DMS 273 (cell line): ENCODE measurements at regions not wholly inside any gene's neighbourhood (a gene's known extent, or its start where the extent isn't known, plus 50 kb on each side); places are given as distances from the start of the nearest gene placed in this dataset.

Source experiments
- DNase-seq: peaks from one replicate; lab custom pipeline; 2025; ENCODE audit not compliant: unreplicated experiment; lab: John Stamatoyannopoulos, UW

DNA sequence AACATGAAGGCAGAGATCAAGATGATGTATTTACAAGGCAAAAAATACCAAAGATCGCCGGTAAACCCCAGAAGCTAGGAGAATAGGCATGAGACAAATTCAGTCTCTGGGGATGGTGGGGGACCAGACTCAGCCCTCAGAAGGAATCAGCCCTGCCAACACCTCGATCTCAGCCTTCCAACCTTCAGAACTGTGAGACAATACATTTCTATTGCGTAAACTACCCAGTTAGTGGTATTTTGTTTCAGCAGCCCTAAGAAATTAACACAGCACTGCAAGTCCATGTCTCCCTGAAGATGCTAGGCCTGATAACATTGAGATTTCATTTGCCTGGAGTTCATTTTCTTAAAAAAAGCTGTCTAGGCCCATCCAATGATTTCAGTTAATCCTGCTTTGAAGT lies 622.5 kb downstream of the PTPRC start:
- no peak for DNase-seq

DNA sequence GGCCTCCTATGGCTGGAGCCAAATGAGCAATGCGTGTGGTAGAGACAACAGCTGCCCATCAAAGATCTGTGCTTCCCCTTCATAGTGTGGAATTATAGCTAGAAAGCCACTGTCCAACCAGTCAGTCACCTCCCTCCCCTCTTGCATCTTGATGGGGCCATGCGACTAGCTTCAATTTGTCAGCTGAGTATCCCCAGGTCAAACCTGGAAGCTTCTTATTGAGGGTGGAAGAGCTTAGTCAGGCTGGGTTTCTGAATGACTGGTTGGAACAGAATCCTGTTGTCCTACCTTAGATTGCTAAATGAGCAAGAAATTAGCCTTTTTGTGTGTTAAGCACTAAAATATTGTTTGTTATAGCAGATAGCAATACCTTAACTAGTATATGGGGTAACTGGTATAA lies 625.4 kb downstream of the PTPRC start:
- DNase-seq: no peak

DNA sequence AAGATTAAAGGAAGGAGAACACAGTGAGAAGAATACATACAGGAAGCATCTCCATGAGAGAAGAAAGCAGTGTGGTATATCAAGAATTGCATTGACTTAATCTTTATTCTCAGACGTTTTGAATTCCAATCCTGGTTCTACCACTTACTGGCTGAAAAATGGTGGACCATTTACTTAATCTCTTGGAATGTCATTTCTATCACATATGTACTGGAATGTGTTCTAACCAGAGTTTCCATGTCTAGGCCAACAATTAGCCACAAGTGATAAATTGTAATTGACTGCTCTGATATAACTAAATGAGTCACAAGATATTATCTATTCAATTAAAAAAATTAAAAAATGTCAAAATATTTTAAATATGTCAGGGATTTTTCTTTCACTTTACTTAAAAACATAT lies 626.1 kb downstream of the PTPRC start:
- no peak for DNase-seq

DNA sequence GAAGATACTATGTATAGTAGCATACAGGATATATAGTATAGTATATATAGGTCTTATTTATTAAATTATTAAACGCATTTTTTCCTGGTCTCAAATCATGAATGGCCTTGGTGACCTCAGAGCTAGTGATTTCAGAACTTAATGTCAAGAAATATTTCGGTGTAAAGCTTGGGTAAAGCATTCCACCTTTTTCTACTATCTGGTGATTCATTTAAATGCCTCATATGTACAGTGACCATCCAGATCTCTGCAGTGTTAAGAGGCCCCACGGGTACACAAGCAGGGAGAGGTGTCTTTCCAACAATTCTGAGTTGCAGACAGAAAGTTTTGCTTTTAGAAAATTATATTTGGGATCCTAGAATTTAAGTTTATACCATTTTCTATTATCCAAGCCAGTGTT lies 626.5 kb downstream of the PTPRC start:
- DNase-seq: no peak

DNA sequence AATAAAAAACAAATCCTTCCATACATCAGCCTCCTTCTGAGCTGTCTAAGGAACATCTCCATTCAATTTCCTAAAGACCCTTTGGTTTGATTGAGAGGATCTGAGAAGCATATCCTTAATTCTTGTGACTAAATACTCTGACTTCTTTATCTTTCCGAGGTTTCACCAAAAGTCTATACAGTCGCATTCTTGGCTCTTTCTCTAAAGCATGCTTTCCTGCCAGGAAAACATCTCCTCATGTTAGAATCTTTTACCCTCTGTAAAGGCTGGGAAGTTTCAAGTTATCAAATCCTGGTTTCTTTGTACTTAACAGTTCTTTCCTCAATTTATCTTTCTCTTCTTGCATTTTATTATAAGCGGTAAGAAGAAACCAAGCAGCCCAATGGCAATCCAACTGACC lies 630.4 kb downstream of the PTPRC start:
- no peak for DNase-seq

DNA sequence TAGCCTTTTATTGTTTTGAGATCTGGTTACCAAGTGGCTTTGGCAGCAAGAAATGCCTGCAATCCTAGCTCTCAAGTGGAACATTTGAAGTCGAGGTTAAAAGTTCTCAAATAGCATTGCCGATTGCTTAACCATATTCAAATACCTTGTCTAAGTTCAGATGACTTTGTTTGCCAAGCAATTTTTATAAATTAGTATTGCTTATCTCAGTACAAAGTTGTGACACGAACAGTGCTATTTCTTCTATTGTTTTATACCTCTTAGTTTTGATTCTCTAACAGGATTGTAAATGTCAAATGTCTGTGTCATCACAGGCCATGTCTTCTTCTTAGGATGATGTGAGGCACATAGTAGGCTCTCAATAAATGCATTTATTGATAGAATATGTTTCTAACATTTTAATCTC lies 633.3 kb downstream of the PTPRC start:
- DNase-seq: no peak

DNA sequence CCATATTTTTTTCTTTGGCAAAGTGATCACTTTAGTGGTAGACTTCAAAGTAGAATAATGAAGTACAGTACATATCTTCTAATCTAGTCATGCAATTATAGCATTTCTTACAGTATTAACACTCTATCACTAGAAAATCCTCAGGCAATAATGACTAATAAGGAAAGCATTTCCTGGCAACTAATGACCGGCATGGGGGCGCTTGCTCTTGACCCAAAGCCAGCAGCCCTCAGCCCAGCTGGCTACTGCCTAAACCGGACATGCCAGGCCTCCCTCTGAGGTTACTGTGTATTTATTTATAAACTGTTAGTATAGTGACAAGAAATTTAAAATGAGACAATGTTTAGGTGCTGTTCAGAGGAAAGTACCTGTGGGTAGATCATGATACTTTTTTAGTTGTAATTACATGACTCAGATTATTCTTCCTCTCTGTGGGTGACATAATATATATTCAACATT lies 633.8 kb downstream of the PTPRC start:
- no peak for DNase-seq

DNA sequence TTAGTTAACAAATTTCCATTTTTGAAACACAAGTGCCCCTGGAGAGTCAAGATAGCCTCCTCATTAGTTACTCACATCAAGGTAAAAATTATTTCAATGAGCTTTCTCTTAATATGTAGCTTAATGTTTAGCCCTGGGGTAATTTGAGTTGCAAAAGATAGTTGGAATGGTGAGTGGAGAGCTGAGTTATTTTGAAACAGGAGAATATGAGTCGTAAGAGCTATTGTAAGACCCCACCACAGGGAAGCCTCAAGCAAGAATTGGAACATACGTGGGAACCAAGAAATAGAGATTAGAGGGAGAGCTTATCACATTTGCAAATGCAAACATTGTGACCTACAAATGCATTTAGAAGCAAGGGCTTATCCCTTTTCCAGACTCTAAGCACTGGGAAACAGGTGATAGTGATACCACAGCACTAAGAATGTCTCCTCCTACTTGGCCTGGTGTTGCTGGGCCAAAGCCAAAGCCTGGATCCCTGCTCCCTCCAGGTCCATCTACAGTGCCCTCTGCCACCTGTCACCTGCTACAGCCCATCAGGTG lies 635.1 kb downstream of the PTPRC start:
- no peak for DNase-seq

DNA sequence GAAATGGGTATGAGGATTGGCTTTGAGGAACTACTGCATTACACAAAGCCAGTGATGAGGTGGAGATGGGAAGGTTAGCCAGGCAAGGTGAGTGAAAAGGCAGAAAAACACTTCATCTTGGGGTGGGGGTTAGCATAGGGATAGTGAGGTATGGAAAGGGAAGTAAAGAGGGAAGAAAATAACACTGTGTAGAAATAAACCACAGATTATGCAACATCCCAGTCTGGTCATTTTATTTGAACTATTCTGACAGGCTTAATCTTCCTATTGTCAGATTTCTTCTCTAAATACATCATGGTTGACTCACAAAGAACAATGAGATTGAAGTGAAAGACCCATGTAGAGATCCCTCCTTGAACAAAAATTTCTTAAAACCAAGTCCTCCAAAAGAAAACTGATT lies 640.2 kb downstream of the PTPRC start:
- DNase-seq: no peak

DNA sequence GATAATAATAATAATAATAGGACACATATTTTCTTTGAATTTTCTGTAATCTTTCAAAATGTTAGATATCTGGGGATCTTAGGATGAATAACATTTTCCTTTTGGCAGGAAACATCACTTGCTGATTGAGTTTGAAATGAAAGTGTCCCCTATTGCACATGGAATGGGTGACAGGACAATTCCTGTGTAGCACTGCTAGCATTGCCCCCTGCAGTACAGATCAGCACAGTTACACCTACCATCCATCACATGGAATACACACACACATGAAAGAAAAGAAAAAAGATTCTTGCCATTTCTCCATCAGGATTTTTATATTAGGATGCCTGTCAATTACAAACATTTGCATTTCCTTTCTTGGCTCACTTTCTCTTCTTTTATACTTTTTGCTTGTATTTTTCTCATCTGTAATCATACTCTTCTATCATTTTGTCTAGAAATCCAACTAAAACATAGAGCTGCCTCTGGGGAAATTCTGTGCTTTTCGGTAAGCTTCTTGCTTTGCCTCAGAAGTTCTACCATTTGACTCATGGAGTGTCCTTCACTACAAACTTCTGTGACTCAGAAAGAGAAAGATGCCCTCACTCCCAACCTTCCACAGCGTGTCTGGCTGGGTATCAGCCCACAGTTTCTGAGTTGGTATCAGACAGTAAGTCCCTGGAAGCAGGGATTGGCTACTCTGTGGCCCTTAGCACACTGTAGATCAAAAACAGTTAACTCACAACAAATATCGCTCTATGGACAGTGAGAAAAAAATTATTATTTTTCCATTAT lies 641.2 kb downstream of the PTPRC start:
- DNase-seq: no peak

DNA sequence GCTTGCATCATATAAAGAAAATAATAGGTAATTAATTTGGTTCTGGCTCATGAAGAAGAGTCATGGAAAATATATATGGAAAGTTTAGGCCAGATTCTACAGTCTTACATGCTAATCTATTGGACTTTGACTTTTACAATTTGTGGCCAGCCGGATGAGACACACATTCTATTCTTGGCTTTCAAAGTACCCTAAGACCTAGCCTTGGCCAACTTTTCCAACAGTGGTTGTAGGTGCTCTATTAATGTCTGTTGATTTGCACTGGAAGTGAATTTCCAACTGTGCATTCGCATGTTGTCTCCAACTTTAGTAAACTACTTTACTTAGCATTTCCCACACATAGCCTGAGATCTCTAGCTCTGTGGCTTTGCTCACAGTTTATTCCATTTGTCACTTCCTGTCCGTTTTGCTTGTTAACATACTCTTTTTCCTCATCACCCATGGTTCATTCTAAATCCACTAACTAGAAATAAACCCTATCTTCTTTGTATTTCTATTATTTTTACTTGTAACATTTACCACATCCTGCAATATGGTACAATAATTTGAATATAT lies 644.0 kb downstream of the PTPRC start:
- no peak for DNase-seq

DNA sequence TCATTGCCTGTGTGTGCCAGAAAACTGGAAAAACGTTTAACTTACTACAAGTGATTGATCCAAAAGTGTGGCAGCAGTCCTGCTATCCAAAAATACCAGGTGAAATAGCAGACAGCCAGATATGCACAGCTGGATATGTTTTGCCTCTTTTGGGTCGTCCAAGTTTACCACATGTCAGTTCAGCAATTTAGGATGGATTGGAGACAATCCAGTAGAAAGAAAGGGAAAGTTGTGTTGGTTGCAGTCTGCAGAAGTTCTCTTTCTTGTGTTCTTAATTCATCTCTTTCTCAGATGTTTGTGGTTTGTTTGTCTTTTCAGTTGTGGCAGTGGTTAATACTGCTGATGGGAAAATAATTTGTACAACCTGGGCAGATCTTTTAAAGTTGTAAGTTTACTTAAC lies 645.0 kb downstream of the PTPRC start:
- no peak for DNase-seq

DNA sequence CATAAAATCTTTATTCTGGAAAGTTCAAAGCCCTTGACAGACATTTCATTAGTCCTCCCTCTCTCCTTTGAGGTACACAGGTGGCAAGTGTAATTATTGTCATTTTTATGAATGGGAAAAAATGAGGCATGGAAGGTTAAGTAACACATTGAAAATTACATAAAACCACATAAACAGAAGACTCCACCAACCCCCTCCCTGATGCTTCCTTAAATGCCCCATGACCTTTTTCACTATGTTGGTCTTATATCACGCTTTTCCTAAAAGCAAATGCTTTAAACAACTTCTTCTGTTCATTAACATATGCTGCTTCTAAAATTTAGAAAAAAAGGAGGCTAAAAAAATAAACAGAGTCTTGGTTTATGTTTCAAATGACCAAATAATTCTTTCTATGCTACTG lies 648.4 kb downstream of the PTPRC start:
- DNase-seq: no peak

DNA sequence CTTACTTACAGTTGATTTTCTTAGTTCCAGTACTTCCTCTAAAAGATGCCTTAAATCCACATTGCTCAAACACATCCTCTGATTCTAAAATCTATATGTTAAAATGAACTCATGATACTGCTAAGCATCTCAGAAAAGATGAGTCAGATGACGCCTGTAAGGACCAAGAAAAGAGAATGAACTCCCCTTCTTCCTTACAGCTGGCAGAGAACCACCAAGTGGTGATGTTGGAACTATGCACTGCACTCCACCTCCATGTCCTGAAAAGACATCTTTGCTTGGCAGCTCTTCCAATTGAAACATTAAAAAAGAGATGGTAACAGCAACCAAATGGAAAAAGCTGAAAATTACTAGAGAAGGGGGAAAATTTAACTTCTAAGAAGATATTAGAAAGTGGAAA lies 648.8 kb downstream of the PTPRC start:
- DNase-seq: no peak

DNA sequence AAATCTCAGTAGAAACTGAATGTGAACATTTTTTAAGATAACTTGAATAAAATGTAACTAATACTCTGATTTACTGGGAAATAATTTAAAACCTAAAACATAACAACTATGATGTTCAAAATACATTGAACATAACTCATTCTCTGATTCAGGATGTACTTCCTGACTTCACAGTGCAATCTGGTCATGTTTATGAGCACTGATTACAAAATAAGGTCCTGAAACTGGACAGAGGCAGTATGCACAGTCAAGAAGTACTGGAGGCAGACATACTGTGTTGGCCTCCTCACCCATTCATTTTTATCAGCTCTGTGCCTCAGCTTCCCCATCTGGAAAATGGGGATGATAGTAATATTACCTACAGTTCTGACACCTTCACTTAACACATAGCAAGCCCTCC lies 651.3 kb downstream of the PTPRC start:
- DNase-seq: no peak

DNA sequence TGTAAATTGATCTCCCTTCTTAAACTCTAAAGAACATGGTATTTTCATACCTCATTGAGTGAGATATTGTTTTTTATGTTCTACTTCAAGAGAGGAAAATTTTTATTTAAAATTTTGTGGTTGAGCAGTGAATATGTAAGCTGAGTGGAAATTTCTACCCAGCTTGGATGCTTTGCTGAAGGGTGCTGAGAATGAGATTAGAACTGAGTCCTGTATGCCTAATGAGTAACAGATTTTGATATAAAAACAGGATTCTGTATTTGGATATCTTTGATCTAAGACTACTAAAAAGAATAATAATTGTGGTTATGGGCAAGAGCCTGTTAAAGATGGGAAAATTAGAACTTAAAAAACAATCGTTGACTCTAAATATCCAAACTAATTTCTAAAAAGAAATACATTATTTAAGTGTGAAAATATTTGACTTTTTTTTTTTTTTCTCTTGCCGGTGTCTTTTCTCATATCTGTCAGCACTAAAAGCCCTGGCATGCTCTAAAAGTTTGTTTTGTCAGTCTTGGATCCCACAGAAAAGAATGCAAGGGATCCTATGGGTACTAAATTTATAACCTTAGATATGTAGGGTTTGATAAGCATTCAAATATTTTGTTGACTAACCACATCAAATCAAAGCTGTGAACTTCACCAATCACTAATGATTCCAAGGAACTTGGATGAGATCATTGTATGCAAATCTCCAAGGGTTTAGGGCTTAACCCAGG lies 652.3 kb downstream of the PTPRC start:
- DNase-seq: no peak

DNA sequence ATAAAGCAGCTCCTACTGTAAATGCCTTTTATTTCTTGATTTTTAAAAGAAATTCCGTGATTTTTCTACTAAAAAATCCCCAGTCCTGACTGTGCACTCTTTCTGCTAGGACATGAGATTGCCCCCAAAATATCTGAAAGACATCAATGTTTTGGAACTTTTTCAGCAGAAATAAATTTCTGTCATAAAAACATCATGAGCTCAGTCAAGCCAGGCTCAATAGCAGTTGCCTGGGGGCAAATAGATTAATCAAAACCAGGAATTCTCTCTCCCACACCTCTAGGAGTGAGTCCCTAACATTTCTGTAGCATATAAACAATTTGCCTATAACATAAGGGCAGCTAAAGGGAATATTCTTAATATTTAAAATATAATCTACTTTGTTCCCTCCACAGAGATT lies 654.1 kb downstream of the PTPRC start:
- no peak for DNase-seq

DNA sequence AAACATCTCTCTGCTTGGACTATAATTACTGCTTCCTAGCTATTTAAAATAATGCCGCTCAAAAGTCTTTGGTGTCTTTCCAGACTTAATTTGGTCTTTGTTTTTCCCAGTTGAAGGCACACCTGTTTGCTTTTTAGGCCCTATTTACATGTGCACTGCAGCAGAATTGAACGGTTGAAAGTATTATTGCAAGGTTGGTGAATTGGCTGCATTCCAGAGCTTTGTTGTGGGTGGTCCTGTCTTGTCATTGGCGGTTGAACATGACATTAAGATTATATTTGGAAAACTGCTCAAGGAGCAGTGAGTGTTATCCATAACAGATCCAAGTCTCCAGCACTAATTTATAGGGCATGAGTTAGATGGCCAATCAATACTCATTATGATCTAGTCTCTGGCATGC lies 656.3 kb downstream of the PTPRC start:
- no peak for DNase-seq

DNA sequence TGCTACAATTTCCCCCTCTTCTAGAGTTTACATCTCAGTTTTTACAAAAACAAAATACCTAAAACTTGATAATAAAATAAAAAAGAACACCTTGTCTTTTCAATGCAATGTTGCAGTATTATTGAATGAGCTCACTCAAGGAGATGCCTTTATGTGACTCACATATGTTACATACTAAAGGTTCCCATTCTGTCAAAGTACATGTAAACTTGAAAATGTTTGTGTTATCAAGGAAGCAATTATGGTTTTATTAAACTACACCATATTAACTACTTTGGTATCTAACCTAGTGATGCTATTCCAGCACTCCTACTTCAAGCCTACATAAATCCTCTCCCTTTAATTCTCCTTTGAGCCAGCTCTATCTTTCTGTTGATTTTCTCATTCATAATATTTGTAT lies 658.3 kb downstream of the PTPRC start:
- no peak for DNase-seq

DNA sequence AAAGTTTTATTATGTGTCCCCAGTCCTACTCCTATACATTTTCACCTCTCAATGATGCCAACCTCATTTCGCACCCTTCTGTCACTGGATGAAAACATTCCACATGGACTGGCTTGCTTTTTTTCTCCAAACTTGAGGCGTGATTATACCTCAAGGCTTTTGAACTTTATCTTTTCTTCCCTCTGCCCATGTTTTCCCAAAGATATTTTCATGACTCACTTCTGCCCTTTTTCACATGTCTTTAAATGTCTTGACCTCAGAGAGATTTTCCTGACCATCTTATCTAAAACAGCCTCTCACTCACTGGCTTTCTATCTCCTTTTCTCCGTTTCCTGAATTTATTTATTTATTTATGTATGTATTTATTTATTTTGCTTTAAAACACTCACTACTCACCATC lies 659.0 kb downstream of the PTPRC start:
- no peak for DNase-seq

DNA sequence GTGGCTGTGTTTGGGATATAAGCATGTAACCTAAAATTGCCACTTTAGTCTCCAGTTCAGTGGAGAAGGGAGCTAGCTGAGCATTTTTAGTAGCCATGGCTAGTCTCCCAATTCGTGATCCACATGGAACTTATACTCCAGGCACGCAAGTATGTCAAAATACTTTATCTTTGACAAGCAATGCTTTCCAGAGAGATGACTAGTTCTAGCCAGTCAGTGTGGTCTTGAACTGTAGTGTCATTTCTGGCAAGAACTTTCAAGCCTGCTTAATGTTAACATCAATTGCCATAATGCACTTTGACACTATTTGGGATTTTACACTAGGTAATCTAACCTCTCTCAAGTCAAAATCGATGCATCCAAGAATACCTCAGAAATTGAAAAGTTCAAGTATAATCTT lies 660.0 kb downstream of the PTPRC start:
- DNase-seq: no peak
